ENCODE measurements at regions not wholly inside any gene's neighbourhood (a gene's known extent, or its start where the extent isn't known, plus 50 kb on each side); places are given as distances from the start of the nearest gene placed in this dataset.

DNA sequence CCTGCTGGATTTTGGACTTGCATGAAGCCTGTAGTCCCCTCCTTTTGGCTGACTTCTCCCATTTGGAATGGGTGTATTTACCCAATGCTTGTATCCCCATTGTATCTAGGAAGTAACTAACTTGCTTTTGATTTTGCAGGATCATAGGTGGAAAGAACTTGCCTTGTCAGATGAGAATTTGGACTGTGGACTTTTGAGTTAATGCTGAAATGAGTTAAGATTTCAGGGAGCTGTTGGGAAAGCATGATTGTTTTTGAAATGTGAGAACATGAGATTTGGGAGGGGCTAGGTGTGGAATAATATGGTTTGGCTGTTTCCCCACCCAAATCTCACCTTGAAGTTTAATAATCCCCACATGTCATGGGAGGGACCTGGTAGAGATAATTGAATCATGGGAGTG, 189.6 kb upstream of the CDKN2B start:
- Histone ChIP-seq H3K27ac (ENCODE audit: low read depth, low read length) (no peak overlapping the region), H3K4me1 (ENCODE audit: control insufficient read depth in 1 of 2, insufficient read depth in 2 of 2, low read length in 2 of 2) (peaks cover 3% of the 10 kb centered on the region in 2 experiments; a peak in 3 of 4 replicates), H3K9me3 (ENCODE audit: control insufficient read depth in 1 of 2, insufficient read depth in 1 of 2, low read depth in 1 of 2, low read length in 2 of 2) (no peaks in the 10 kb centered on the region), H3K4me2 (ENCODE audit: low read length) (no peak overlapping the region), H3K27me3 (ENCODE audit: insufficient read depth, low read length) (no peaks in the 10 kb centered on the region), H2AFZ (ENCODE audit: low read depth, low read length, poor library complexity, severe bottlenecking) (no peak overlapping the region), H3K9me2 (ENCODE audit: insufficient read depth) (no peaks in the 10 kb centered on the region), H3K9ac (ENCODE audit: low read length) (no peak overlapping the region), H3K4me3 (replicated peaks in 1 of 2; ENCODE audit: low read depth in 1 of 2, low read length in 2 of 2) (no peak overlapping the region), H3K36me3 (ENCODE audit: control insufficient read depth in 1 of 2, insufficient read depth in 2 of 2, low read length in 2 of 2) (no peaks in the 10 kb centered on the region), H4K20me1 (ENCODE audit: insufficient read depth) (no peaks in the 10 kb centered on the region), H3K79me2 (ENCODE audit: insufficient read depth, low read length) (no peaks in the 10 kb centered on the region)
- intact Hi-C loops (cut with micrococcal nuclease) = no loop called here
- TF ChIP-seq ZFX (IDR thresholded peaks at IDR 0.05) (no peak), POLR2A (IDR thresholded peaks at IDR 0.05; ENCODE audit: borderline replicate concordance, extremely low read depth, insufficient read depth, insufficient read length) (no peak)
- ChIA-PET POLR2A (no interaction called here), RAD21 (ENCODE audit: low non-redundant PET in 1 of 2, low total read pairs in 2 of 2, uncharacterized antibody in 2 of 2, unreplicated experiment in 2 of 2) (no interaction called here), CTCF (no interaction called here)
- no peak for DNase-seq (ENCODE audit: low read depth, low spot score)
- BruUV-seq (replicated peaks) = no TSS peak
- no peak for ATAC-seq

DNA sequence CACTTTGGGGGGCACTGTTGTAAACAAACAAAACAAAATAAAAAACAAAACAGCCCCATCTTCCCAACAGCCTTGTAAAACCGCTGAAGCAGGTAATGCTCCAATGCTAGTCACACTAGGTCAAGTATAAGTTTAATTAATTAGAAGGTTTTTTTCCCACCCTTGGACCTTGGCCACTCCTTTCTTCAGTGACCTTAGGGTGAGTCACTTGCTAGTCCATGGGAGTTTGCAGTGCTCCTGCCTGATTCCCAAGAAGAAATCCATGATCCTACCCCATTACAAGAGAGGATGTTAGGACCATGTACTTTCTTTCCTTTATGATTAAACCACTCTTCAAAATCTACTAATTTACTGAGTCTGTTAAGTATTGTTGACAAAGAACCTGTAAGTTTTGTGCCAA, 192.2 kb upstream of the CDKN2B start:
- Histone ChIP-seq H3K4me2 (ENCODE audit: low read length) (no peak overlapping the region), H3K9me3 (ENCODE audit: control insufficient read depth in 1 of 2, insufficient read depth in 1 of 2, low read depth in 1 of 2, low read length in 2 of 2) (no peaks in the 10 kb centered on the region), H3K9ac (ENCODE audit: low read length) (no peak overlapping the region), H4K20me1 (ENCODE audit: insufficient read depth) (no peaks in the 10 kb centered on the region), H3K4me3 (replicated peaks in 1 of 2; ENCODE audit: low read depth in 1 of 2, low read length in 2 of 2) (no peak overlapping the region), H3K27ac (ENCODE audit: low read depth, low read length) (no peak overlapping the region), H3K9me2 (ENCODE audit: insufficient read depth) (no peaks in the 10 kb centered on the region), H3K27me3 (ENCODE audit: insufficient read depth, low read length) (no peaks in the 10 kb centered on the region), H2AFZ (ENCODE audit: low read depth, low read length, poor library complexity, severe bottlenecking) (no peak overlapping the region), H3K79me2 (ENCODE audit: insufficient read depth, low read length) (no peaks in the 10 kb centered on the region), H3K4me1 (ENCODE audit: control insufficient read depth in 1 of 2, insufficient read depth in 2 of 2, low read length in 2 of 2) (peaks cover 7 to 8% of the 10 kb centered on the region in 2 experiments; a peak in 3 of 4 replicates), H3K36me3 (ENCODE audit: control insufficient read depth in 1 of 2, insufficient read depth in 2 of 2, low read length in 2 of 2) (no peaks in the 10 kb centered on the region)
- BruUV-seq (replicated peaks) = no TSS peak
- RAD21 ChIA-PET (ENCODE audit: low non-redundant PET in 1 of 2, low total read pairs in 2 of 2, uncharacterized antibody in 2 of 2, unreplicated experiment in 2 of 2) = no interaction called here
- no peak for ATAC-seq
- POLR2A ChIA-PET = no interaction called here
- DNase-seq (ENCODE audit: low read depth, low spot score) = no peak
- no peak for TF ChIP-seq SIN3A (IDR thresholded peaks at IDR 0.05; ENCODE audit: low read depth)
- no peak for TF ChIP-seq SP1 (IDR thresholded peaks at IDR 0.05; ENCODE audit: low read depth)
- TF ChIP-seq TCF7L2 (IDR thresholded peaks at IDR 0.05; ENCODE audit: borderline replicate concordance, extremely low read depth, insufficient read depth, insufficient read length) = no peak
- no peak for TF ChIP-seq ZFX (IDR thresholded peaks at IDR 0.05)
- no peak for TF ChIP-seq SRF (IDR thresholded peaks at IDR 0.05; ENCODE audit: low read depth)
- TF ChIP-seq EZH2 (IDR thresholded peaks at IDR 0.05) = no peak
- TF ChIP-seq CEBPB (IDR thresholded peaks at IDR 0.05; ENCODE audit: low read depth) = no peak
- intact Hi-C loops (cut with micrococcal nuclease) = loop anchor here (5.0 kb wide), 1 partner anchor 39 kb away; no protein-coding TSS in a partner anchor
- CTCF ChIA-PET = no interaction called here
